ENCODE measurements at regions not wholly inside any gene's neighbourhood (a gene's known extent, or its start where the extent isn't known, plus 50 kb on each side); places are given as distances from the start of the nearest gene placed in this dataset.

GRCh38 chr7:51764976-51765375 is 448.4 kb upstream of the COBL start:
- WGBS, result 96% methylated on average over 2 of the region's 2 CpGs
- no peaks in the 10 kb centered on the region for H3K4me1 ChIP-seq (ENCODE audit: insufficient read depth, low read length)

GRCh38 chr7:51759985-51760384 is 443.4 kb upstream of the COBL start:
- H3K36me3 ChIP-seq (ENCODE audit: insufficient read depth, low read length), result no peaks in the 10 kb centered on the region
- no peak overlapping the region for H3K27ac ChIP-seq (ENCODE audit: low read depth, low read length)
- no peaks in the 10 kb centered on the region for H3K4me1 ChIP-seq (ENCODE audit: insufficient read depth, low read length)
- H3K4me3 ChIP-seq (ENCODE audit: low read length), result no peak overlapping the region
- WGBS, result 86% methylated on average over 2 of the region's 2 CpGs
- H3K9me3 ChIP-seq (ENCODE audit: insufficient read depth, low read depth, low read length), result no peaks in the 10 kb centered on the region
- H3K27me3 ChIP-seq (ENCODE audit: insufficient read depth, low read length), result no peaks in the 10 kb centered on the region
- no peak overlapping the region for H3K9ac ChIP-seq (ENCODE audit: low read depth, low read length)

More at GRCh38 chr7:51764976-51765375, 448.4 kb upstream of the COBL start:
- no peaks in the 10 kb centered on the region for H3K36me3 ChIP-seq (ENCODE audit: insufficient read depth, low read length)
- no peak overlapping the region for H3K27ac ChIP-seq (ENCODE audit: low read depth, low read length)
- no peak overlapping the region for H3K4me3 ChIP-seq (ENCODE audit: low read length)
- no peaks in the 10 kb centered on the region for H3K27me3 ChIP-seq (ENCODE audit: insufficient read depth, low read length)
- H3K9ac ChIP-seq (ENCODE audit: low read depth, low read length), result no peak overlapping the region
- no peaks in the 10 kb centered on the region for H3K9me3 ChIP-seq (ENCODE audit: insufficient read depth, low read depth, low read length)

- H3K4me3 ChIP-seq (ENCODE audit: low read length), result no peak overlapping the region
- no peak overlapping the region for H3K9ac ChIP-seq (ENCODE audit: low read depth, low read length)
- no peak overlapping the region for H3K27ac ChIP-seq (ENCODE audit: low read depth, low read length)
- no peaks in the 10 kb centered on the region for H3K27me3 ChIP-seq (ENCODE audit: insufficient read depth, low read length)
- H3K4me1 ChIP-seq (ENCODE audit: insufficient read depth, low read length), result no peaks in the 10 kb centered on the region
- WGBS, result 94% methylated on average over 6 of the region's 6 CpGs
- H3K9me3 ChIP-seq (ENCODE audit: insufficient read depth, low read depth, low read length), result no peaks in the 10 kb centered on the region
- no peaks in the 10 kb centered on the region for H3K36me3 ChIP-seq (ENCODE audit: insufficient read depth, low read length)
Observed at GRCh38 chr7:51757960-51758359, 441.4 kb upstream of the COBL start.

- Histone ChIP-seq H3K27me3 (ENCODE audit: insufficient read depth, low read length) (peaks cover 51% of the 10 kb centered on the region), H3K4me1 (ENCODE audit: insufficient read depth, low read length) (peaks cover 21% of the 10 kb centered on the region), H3K9ac (ENCODE audit: low read depth, low read length) (no peak overlapping the region), H3K36me3 (ENCODE audit: insufficient read depth, low read length) (no peaks in the 10 kb centered on the region), H3K27ac (ENCODE audit: low read depth, low read length) (no peak overlapping the region), H3K9me3 (ENCODE audit: insufficient read depth, low read depth, low read length) (0 out of 2 replicates have a peak, but pooled peaks cover 10% of the 10 kb centered on the region), H3K4me3 (ENCODE audit: low read length) (no peak overlapping the region)
Observed at GRCh38 chr7:51732951-51733350, 416.3 kb upstream of the COBL start.

- WGBS, result 65% methylated on average over 5 of the region's 5 CpGs
- no peaks in the 10 kb centered on the region for H3K36me3 ChIP-seq (ENCODE audit: insufficient read depth, low read length)
Observed at GRCh38 chr7:51732116-51732515, 415.5 kb upstream of the COBL start.

GRCh38 chr7:51731075-51731474 is 414.5 kb upstream of the COBL start:
- WGBS, result 10% methylated on average over 4 of the region's 4 CpGs
- Histone ChIP-seq H3K9me3 (ENCODE audit: insufficient read depth, low read depth, low read length) (0 out of 2 replicates have a peak, but pooled peaks cover 10% of the 10 kb centered on the region), H3K36me3 (ENCODE audit: insufficient read depth, low read length) (no peaks in the 10 kb centered on the region), H3K4me1 (ENCODE audit: insufficient read depth, low read length) (peaks cover 21% of the 10 kb centered on the region), H3K9ac (ENCODE audit: low read depth, low read length) (no peak overlapping the region), H3K27me3 (ENCODE audit: insufficient read depth, low read length) (peaks cover 53% of the 10 kb centered on the region), H3K4me3 (ENCODE audit: low read length) (no peak overlapping the region), H3K27ac (ENCODE audit: low read depth, low read length) (no peak overlapping the region; the same call in 1 of the 2 replicates)

More at GRCh38 chr7:51732116-51732515, 415.5 kb upstream of the COBL start:
- Histone ChIP-seq H3K27ac (ENCODE audit: low read depth, low read length) (no peak overlapping the region), H3K9me3 (ENCODE audit: insufficient read depth, low read depth, low read length) (0 out of 2 replicates have a peak, but pooled peaks cover 10% of the 10 kb centered on the region), H3K4me1 (ENCODE audit: insufficient read depth, low read length) (peaks cover 21% of the 10 kb centered on the region), H3K4me3 (ENCODE audit: low read length) (no peak overlapping the region), H3K27me3 (ENCODE audit: insufficient read depth, low read length) (peaks cover 53% of the 10 kb centered on the region), H3K9ac (ENCODE audit: low read depth, low read length) (no peak overlapping the region)

GRCh38 chr7:51727441-51727840 is 410.8 kb upstream of the COBL start:
- peaks cover 5% of the 10 kb centered on the region; the same call in 1 of the 2 replicates for H3K9me3 ChIP-seq (ENCODE audit: insufficient read depth, low read depth, low read length)
- no peak overlapping the region for H3K9ac ChIP-seq (ENCODE audit: low read depth, low read length)
- H3K36me3 ChIP-seq (ENCODE audit: insufficient read depth, low read length), result no peaks in the 10 kb centered on the region
- H3K27me3 ChIP-seq (ENCODE audit: insufficient read depth, low read length), result peaks cover 45% of the 10 kb centered on the region
- WGBS, result 84% methylated on average over 2 of the region's 2 CpGs
- H3K4me1 ChIP-seq (ENCODE audit: insufficient read depth, low read length), result peaks cover 19% of the 10 kb centered on the region
- H3K4me3 ChIP-seq (ENCODE audit: low read length), result no peak overlapping the region
- H3K27ac ChIP-seq (ENCODE audit: low read depth, low read length), result no peak overlapping the region

GRCh38 chr7:51706851-51707250 is 390.2 kb upstream of the COBL start:
- Histone ChIP-seq H3K36me3 (ENCODE audit: insufficient read depth, low read length) (no peaks in the 10 kb centered on the region), H3K4me3 (ENCODE audit: low read length) (no peak overlapping the region), H3K4me1 (ENCODE audit: insufficient read depth, low read length) (no peaks in the 10 kb centered on the region), H3K27ac (ENCODE audit: low read depth, low read length) (no peak overlapping the region), H3K9ac (ENCODE audit: low read depth, low read length) (no peak overlapping the region), H3K27me3 (ENCODE audit: insufficient read depth, low read length) (no peaks in the 10 kb centered on the region), H3K9me3 (ENCODE audit: insufficient read depth, low read depth, low read length) (peaks cover 7% of the 10 kb centered on the region; the same call in 1 of the 2 replicates)
- WGBS, result 100% methylated on average over 1 of the region's 1 CpG

GRCh38 chr7:51705701-51706100 is 389.1 kb upstream of the COBL start:
- no peak overlapping the region for H3K27ac ChIP-seq (ENCODE audit: low read depth, low read length)
- WGBS, result 90% methylated on average over 3 of the region's 3 CpGs

GRCh38 chr7:51702673-51703072 is 386.1 kb upstream of the COBL start:
- H3K4me1 ChIP-seq (ENCODE audit: insufficient read depth, low read length), result no peaks in the 10 kb centered on the region
- no peaks in the 10 kb centered on the region for H3K36me3 ChIP-seq (ENCODE audit: insufficient read depth, low read length)
- no peak overlapping the region for H3K9ac ChIP-seq (ENCODE audit: low read depth, low read length)
- 92% methylated on average over 3 of the region's 3 CpGs for WGBS
- no peak overlapping the region for H3K4me3 ChIP-seq (ENCODE audit: low read length)
- no peaks in the 10 kb centered on the region for H3K27me3 ChIP-seq (ENCODE audit: insufficient read depth, low read length)
- no peak overlapping the region for H3K27ac ChIP-seq (ENCODE audit: low read depth, low read length)
- peaks cover 8% of the 10 kb centered on the region; the same call in 1 of the 2 replicates for H3K9me3 ChIP-seq (ENCODE audit: insufficient read depth, low read depth, low read length)

More at GRCh38 chr7:51705701-51706100, 389.1 kb upstream of the COBL start:
- Histone ChIP-seq H3K4me3 (ENCODE audit: low read length) (no peak overlapping the region), H3K27me3 (ENCODE audit: insufficient read depth, low read length) (no peaks in the 10 kb centered on the region), H3K36me3 (ENCODE audit: insufficient read depth, low read length) (no peaks in the 10 kb centered on the region), H3K4me1 (ENCODE audit: insufficient read depth, low read length) (no peaks in the 10 kb centered on the region), H3K9me3 (ENCODE audit: insufficient read depth, low read depth, low read length) (peaks cover 8% of the 10 kb centered on the region; the same call in 1 of the 2 replicates), H3K9ac (ENCODE audit: low read depth, low read length) (no peak overlapping the region)

GRCh38 chr7:51701935-51702334 is 385.3 kb upstream of the COBL start:
- Histone ChIP-seq H3K27ac (ENCODE audit: low read depth, low read length) (no peak overlapping the region), H3K9me3 (ENCODE audit: insufficient read depth, low read depth, low read length) (peaks cover 8% of the 10 kb centered on the region; the same call in 1 of the 2 replicates), H3K9ac (ENCODE audit: low read depth, low read length) (no peak overlapping the region), H3K4me1 (ENCODE audit: insufficient read depth, low read length) (no peaks in the 10 kb centered on the region), H3K4me3 (ENCODE audit: low read length) (no peak overlapping the region), H3K36me3 (ENCODE audit: insufficient read depth, low read length) (no peaks in the 10 kb centered on the region), H3K27me3 (ENCODE audit: insufficient read depth, low read length) (no peaks in the 10 kb centered on the region)
- WGBS, result no CpG with 5 or more reads among the region's 2 CpGs

All from HUES64 (cell line).